ENCODE measurements at regions not wholly inside any gene's neighbourhood (a gene's known extent, or its start where the extent isn't known, plus 50 kb on each side); places are given as distances from the start of the nearest gene placed in this dataset.
"Not testable (repeated sequence)": the region's sequence is repeated elsewhere in the genome, so short reads cannot be mapped to it uniquely, and the experiment has no call there.

DNA sequence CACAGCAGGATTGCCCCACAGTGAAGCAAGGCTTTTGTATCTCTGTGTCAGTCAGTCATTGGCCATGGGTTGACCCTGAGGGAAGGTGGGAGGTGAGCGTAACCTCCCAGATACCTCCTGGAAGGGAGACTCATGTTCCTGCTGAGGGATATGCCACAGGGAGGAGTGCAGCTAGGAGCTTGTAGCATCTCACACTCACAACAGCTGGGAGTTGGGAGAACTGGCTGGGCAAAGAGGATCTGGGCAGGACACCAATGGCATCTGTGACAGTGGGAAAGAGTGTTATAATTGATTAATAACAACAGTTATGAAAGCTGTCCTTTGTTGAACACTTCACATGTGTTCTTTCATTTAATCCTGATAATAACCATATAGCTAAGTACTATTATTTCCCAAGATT lies 171.0 kb downstream of the TLE3 start:
- ChIA-PET CTCF (no interaction called here), POLR2A (no interaction called here)

DNA sequence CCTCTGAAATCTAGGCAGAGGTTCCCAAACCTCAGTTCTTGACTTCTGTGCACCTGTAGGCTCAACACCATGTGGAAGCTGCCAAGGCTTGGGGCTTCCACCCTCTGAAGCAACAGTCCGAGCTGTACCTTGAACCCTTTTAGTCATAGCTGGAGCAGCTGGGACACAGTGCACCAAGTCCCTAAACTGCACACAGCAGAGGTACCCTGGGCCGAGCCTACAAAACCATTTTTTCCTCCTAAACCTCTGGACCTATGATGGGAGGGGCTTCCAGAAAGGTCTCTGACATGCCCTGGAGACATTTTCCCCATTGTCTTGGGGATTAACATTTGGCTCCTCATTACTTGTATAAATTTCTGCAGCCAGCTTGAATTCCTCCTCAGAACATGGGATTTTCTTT lies 168.8 kb downstream of the TLE3 start:
- POLR2A ChIA-PET, CTCF ChIA-PET: not testable (repeated sequence)

DNA sequence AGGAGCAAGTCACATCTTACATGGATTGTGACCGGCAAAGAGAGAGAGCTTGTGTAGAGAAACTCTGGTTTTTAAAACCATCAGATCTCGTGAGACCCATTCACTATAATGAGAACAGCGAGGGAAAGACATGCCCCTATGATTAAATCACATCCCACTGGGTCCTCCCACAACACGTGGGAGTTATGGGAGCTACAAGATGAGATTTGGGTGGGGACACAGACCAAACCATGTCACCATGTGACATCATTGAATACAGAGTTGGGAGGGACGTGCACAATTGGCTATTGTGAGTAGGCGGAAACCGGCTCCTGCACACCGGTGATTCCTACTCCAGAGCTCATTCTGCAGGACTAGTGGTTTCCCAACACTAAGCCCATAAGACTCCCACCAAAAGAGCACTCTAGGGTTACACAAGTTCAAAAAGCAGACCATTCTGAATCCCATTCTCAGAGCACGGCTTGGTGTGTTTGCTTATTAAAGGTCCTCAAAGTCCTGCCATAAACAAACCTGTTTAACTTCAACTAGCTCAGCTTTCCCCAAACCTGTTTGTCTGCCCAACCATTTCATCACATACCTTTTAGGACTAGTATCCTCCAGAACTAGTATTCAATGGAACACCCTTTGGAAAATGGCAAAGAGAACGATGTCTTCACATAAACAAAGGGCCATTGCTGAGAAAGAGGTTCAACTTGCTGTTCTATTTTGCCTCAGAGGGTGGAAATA lies 167.6 kb downstream of the TLE3 start:
- CTCF ChIA-PET = no interaction called here
- POLR2A ChIA-PET = interaction anchor here (0.6 kb wide), 1 partner anchor 115 kb away, joined by 3 read pairs; no protein-coding TSS in a partner anchor

DNA sequence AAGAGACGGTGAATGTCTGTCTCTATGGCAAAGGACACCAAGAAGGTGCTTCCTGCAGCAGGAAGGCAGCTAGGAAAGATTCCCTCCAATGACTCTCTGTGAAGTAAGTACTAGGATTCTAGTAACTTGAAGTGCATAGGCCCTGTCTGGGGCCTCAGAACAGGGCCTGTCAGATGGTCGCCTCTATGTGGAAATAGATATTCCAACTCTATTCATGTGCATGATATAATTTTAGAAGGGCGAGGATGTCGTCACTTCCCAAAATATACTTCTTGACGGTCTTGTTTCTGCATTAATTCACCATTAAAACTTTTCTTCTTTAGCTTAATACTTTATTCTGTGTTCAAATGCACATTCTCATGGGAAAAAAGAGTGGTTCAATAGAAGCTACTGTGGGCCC lies 167.0 kb downstream of the TLE3 start:
- CTCF ChIA-PET = no interaction called here
- POLR2A ChIA-PET = interaction anchor here (0.6 kb wide), 1 partner anchor 115 kb away, joined by 3 read pairs; no protein-coding TSS in a partner anchor

DNA sequence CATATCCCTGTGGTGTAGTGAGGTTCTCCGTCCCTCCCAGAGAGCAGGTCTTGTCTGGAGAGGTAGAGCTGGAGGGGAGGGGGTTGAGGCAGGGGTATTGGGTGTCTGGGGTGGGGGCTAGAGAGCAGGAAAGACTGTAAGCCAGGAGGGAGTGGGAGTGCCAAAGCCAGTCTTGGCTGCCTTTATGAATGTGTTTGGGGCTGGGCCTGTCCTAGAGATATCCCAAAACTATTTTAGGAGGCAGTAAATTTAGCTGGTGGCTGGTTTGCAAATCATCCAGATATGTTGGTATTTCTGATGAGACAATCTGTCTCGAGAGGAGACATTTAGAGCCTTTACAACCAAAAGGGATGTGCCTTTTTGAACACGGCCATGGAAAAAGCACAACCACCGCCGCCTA lies 166.6 kb downstream of the TLE3 start:
- CTCF ChIA-PET = no interaction called here

DNA sequence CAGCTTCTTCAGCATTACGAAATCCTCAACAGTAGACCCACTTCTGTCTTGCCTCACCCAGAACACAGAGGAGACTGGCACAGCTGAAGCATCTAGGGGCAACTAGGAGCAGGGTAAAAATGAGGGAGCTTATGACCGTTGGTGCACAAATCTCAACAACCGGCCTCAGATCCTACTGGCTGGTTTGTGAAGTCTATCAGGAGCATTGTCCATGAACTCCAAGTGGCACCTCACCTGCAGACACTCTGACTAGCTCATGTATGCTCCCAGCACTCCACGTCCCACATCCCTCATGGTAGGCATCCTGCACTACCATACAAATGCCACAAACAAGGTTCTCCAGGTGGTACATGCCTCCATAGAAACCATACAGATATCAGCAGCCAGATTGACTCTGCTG lies 163.1 kb downstream of the TLE3 start:
- ChIA-PET CTCF (no interaction called here), POLR2A (no interaction called here)

More for the DNA sequence above, 166.6 kb downstream of the TLE3 start:
- POLR2A ChIA-PET = no interaction called here

DNA sequence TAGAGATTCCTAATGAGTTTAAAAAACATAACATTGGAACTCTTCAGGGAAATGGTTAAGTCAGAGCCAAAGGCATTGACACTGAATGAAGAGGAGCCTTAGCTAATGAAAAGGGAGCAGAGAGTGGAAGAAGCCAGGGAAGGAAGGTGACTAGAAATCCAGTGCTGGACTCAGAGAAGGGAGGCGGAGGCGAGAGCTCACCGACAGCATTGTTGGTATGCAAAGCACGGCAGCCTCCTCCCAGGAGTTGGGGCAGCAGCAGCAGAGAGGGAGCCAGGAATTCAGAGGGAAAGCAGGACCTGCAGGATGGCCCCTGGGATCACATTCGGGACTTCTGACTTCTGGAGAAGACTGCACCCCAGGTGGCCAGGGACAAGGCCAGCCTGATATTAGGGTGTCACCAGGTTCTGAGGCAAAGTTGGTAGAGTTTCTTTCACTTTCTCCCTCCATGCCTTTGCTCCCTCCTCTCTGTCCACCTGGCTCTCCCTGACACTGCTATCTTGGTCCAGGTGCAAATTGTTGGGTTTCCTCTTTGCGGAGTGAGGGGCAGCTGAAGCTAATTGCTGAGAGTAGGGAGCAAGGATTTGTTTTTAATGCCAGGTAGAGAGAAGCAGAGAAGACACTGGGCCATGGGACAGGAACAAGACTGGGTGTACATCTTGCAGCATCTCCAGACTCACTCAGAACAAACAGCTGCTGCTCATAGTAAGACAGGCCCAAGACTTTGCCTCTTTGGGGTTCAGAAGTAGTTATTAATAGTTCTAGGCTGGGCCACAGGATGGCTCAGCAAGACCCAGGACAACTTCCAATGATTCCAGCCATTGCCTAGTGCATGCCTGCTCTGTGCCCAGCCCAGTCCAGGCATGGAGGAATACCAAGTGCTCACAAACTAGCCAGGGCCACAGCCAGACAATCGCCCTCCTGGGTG lies 157.9 kb downstream of the TLE3 start:
- ChIA-PET POLR2A (no interaction called here), CTCF (no interaction called here)

DNA sequence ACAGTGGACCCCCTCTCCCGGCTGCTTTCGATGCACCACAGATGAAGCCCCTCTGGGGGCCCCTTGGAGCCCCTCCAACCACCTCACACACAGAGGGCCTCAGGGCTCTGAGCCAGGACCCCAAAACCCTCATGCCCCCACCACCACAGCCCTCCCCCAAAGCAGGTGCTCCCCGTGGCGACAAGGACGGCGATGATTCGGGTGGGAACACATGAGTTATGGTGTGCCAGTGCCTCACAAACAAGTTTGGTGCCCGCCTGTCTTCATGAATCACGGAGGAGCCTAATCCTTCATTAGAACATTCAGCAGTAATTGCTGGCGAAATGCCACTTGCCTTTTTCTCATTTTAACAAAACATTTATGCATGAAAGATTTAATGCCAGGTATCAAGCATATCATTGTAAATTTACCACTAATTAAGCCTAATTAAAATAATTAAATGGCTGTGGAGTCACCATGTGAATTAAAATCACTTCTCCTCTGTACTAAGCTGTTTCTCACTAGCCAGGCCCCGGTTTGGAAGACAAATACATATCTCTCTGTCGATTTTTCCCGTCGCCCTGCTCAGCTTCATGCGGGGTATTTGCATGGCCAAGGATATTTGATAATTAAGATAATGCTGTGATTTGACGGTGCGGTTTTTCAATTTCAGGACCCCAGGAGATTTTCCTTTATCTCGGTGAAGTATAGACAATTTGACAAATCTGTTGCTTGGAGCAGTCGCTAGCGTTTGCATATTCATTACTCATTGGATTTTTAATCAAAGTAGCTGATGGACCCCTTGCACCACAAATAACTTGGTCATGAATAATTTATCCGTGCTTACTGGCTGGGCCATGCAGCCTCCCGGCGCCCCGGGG lies 157.0 kb downstream of the TLE3 start:
- ChIA-PET CTCF (no interaction called here), POLR2A (no interaction called here)

DNA sequence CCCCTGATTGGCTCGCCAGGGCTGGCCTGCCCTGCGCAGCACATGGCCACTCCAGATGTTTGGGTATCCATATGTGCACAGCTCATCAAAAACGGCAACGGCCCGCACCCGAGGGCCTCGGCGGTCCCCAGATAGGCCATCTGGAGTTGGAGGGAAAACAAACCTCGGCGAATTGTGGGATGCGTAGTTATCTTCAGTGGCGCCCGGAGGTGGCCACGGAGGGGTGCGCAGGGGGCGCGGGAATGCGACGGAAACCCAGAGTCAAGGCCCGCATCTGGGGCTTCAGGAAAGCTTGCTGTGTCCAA lies 156.5 kb downstream of the TLE3 start:
- POLR2A ChIA-PET = no interaction called here
- CTCF ChIA-PET = no interaction called here

DNA sequence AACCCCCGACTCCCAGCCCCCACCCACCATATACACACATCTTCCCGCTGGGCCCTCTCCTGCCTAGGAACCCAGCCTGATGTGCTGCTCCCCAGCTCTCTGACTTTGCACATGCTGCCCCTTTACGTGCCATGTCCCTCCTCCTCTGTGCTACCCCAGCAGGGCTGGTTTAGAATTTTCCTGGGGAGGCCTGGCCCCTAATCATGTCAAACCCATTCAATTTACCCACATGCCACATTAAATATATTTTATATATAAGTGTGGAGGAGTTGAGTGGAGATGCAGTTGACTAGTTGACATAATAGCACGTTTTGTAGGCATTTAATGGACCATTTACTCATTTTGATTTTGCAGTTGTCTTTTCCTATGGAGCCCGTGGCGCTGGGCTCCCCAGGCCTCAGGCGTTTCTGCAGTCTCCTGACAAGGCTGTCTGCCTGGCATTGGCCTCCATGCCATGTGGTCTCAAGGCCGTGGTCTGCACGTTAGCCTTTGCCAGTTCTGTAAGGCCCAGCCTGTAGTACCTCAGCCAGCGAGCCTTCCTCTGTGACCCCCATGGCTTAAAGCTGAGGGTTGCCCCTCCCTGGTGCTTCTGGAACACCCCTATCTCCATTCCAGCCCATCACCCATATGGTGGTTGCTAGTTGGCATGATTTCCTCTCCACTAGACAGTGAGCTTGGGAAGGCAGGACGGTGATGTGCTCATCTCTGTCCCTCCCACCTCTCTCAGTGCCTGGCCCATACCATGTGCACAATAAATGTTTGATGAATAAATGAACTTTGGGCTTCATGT lies 155.8 kb downstream of the TLE3 start:
- POLR2A ChIA-PET = no interaction called here
- CTCF ChIA-PET = no interaction called here

DNA sequence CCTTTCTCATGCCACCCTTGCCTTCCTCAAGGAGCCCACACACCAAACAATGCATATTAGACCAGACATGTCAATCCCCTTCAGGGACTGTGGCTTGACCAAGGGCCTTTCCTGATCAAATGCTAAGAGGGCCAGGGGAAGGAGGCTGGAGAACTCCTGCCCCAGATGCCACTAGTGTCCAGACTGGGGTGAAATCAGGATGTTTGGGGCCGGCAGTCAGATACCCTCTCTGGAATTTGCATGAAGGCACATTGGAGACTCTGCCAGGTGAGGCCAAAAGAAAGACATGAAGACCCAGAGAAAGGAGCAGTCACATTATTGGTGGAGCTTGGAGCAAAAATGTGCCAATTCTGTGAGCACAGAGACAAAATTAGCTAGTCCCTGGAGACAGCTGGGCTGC lies 154.1 kb downstream of the TLE3 start:
- ChIA-PET CTCF (no interaction called here), POLR2A (no interaction called here)

DNA sequence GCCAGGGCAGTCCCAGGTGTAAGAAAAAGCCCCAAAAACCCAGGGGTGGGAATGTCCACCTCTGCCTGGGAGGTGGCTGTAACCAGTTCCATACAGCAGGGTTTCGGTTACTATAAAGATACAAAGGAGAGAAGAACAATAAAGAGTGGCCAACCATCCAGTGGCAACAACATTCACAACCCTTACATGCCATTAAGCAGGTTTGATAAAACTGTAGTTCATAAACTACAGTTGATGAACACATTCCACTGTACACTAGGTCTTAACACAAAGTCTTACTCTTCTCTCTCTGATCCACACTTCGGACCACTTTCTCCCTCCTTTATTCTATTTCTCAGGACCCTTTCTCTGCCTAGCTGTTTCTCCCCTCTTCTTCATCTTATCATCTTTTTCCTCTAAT lies 152.0 kb downstream of the TLE3 start:
- POLR2A ChIA-PET = no interaction called here
- CTCF ChIA-PET = interaction anchor here (0.6 kb wide), 1 partner anchor 469 kb away, joined by 4 read pairs; no protein-coding TSS in a partner anchor

DNA sequence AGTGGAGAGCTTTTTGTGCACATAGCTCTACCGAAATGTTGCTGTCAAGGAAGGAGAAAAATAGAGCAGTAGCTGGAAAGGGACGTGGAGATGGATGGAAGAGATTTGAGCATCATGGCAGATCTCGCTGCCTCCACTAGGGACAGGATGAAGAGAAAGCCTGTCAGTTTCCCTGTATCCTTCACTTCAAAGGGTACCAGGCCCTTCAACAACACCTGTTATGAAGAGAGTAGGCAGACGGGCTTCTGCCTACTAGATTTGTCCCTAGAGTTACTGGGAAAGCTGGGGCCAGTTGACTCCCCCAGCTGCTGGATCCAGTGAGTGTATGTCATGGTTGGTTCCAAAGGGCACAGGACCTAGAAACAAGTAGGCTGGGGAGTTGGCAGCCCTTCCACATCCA lies 150.8 kb downstream of the TLE3 start:
- ChIA-PET POLR2A (no interaction called here), CTCF (no interaction called here)

DNA sequence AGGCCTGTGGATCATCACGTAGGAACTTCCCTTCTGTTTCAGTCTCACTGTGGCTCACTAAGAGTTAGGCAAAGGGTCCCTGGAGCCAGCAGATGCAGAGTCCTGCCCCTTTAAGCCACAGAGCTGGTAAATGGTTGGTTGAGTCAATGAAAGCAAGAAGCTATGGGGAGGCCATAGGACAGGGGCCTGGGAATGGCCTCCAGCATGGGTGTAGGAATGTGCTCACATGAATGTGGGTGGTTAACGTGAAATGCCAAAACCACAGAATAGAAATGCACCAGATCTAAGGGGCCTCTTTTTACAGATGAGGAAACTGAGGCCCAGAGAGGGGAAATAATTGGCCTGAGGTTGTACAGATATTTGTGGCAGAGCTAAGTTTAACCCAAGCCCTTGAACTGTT lies 150.3 kb downstream of the TLE3 start:
- CTCF ChIA-PET = no interaction called here
- POLR2A ChIA-PET = no interaction called here

DNA sequence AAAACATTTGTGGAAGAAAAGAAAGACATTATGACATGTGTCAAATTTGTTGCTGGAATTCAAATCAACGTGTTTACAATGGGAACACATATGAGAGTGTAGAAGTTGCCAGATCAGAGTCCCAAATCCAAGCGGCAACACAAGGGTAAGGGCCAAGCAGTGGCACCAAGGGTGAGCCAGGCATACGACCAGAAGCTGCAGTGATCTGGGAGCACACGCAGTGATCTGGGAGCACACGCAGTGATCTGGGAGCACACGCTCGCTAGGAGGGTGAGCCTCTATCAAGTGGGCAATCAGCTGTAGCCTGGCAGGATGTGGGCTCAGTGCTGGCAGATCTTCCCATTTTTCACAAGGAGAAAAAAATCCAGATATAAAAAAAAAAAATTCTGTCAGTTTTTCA lies 148.2 kb downstream of the TLE3 start:
- CTCF ChIA-PET = no interaction called here
- POLR2A ChIA-PET = no interaction called here

DNA sequence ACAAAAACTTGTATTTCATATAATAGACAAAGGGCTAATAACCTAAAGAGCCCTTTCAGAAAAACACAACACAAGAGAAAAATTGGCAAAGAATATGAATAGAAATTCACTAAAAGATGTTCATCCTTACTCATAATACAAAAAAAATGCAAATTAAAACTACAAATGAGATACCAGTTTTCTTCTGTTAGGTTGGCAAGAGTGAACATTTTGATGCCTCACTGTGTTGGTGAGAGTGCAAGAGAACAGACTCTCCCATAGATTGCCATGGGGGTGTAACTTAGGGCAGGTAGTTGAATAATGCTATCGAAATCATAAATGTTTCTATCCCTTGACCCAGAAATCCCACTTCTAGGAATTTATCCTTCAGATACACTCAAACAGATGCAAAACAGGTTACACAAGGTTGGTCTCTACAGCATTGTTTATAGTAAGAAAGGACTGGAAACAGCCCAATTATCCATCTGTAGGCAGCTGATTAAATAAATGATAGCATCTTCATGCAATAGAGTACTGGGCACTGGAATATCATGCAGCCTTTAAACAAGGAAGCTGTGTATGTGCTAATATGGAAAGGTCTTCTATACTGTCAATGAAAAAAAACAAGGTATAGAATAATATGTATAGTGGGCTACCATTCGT lies 146.3 kb downstream of the TLE3 start:
- ChIA-PET CTCF (no interaction called here), POLR2A (no interaction called here)

DNA sequence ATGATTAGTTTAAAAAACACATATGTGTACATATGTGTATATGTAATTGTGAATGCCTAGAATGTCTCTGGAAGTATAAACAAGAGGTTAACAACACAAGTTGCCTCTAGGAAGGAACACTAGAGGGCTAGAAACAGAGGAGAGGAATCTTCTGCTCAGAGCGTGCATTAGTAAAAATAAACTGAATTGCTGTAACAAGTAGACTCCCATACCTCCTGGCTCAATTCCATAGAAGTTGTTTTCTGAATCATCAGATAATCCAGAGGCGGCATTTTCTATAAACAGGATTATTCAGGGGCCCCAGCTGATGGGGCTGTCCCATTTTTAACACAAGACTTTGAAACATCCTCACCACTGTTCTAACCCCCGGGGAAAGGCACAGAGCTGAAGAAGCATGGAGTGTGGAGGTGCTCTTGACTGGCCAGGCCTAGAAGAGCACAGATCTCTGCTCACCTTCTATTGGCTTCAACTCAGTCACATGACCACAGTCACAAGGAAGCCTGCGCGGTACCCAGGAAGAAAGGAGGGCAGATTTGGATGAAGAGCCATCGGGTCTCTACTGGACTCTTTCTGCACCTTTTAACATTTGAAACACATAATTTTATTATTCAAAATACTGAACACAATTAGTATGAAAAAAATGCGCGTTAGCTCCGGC lies 145.7 kb downstream of the TLE3 start:
- POLR2A ChIA-PET = no interaction called here
- CTCF ChIA-PET = no interaction called here

DNA sequence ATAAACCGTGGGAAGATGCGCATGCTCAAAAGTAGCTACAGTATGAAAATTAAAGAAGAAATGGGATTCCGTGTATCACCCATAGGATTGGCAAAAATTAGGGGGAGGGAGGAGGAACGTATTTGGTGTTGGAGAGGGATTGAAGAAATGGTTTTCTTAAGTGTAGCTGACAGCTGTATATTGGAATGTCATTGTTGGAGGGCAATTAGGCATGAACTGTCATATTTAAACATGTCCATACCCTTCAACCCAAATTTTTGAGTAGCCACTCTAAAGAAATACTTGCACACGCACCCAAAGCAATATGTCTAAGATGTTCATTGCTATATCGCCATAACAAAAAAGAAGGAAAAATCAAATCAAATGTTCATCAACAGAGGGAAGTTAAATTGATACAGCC lies 144.7 kb downstream of the TLE3 start:
- ChIA-PET POLR2A (no interaction called here), CTCF (no interaction called here)

DNA sequence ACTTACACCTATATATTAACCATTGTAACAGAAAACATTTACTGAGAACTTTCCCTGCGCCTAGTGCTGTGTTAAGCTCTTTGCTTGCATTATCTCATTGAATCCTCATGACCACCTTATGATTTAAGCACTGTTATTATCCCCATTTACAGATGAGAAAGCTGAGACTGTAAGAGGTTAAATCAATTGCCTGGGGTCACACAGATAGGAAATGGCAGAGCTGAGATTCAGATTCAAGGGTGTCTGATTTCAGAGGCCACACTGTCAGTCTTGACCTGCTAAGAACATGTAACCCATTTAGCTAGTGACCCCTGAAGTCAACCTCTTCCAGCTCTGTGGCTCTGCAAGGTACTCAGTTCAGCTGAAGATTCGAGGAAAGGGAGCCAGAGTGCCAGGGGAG lies 143.9 kb downstream of the TLE3 start:
- POLR2A ChIA-PET = no interaction called here
- CTCF ChIA-PET = no interaction called here

All from activated CD8-positive, alpha-beta memory T cell treated with anti-CD3 and anti-CD28 coated beads for 36 hours (primary cell).